B cell (primary cell): ENCODE measurements at regions not wholly inside any gene's neighbourhood (a gene's known extent, or its start where the extent isn't known, plus 50 kb on each side); places are given as distances from the start of the nearest gene placed in this dataset.

Source experiments
- ATAC-seq: fragments of 200-7000 bp; cut with Tn5 transposase; one replicate; pipeline ENCODE4 v1.10.0; 2021; ENCODE audit warnings: low read depth, mild to moderate bottlenecking, moderate number of reproducible peaks, moderate library complexity
- CTCF ChIA-PET: fragments of 350-600 bp; sonication (Branson Sonifier 250); formaldehyde crosslinking; loops from one replicate; lab custom pipeline; 2021; ENCODE audit warnings: antibody characterized with exemption, inconsistent platforms; lab: Charles Lee
- POLR2A ChIA-PET: fragments of 350-600 bp; sonication (Branson Sonifier 250); formaldehyde crosslinking; loops from one replicate; lab custom pipeline; 2021; ENCODE audit warnings: antibody characterized with exemption; lab: Charles Lee
- DNase-seq: peaks from one replicate; pipeline ENCODE4 v3.0.0; 2013
- H2AFZ ChIP-seq: 2 replicates; pipeline ENCODE4 v1.6.1; 2012; ENCODE audit warnings: mild to moderate bottlenecking, low read depth, low read length; ENCODE audit not compliant: insufficient read depth, poor library complexity, severe bottlenecking
- H3K27ac ChIP-seq, 2 donors: 1 replicate in 1 of 2; 2 replicates in 1 of 2; pipeline ENCODE4 v1.5.1; 2012 to 2013; ENCODE audit warnings: low read length in 2 of 2, mild to moderate bottlenecking in 2 of 2, moderate library complexity in 1 of 2
- H3K27me3 ChIP-seq, 4 experiments: fragments of 200-600 bp in 1 of 4; sonication (generic) in 1 of 4; replicated peaks in 1 of 4; 1 replicate in 2 of 4; 2 replicates in 2 of 4; pipeline versions ENCODE4 v1.6.1 to v1.7.0; 2013 to 2016; ENCODE audit warnings: low read length in 3 of 4, mild to moderate bottlenecking in 2 of 4, mixed read lengths in 1 of 4, moderate library complexity in 1 of 4; ENCODE audit not compliant: insufficient read depth in 4 of 4, control insufficient read depth in 3 of 4; ENCODE audit errors: control extremely low read depth in 1 of 4
- H3K36me3 ChIP-seq, 2 experiments: replicated peaks in 1 of 2; 1 replicate in 1 of 2; 2 replicates in 1 of 2; pipeline versions ENCODE4 v1.6.1 to v1.7.1; 2013; ENCODE audit warnings: low read length in 1 of 2; ENCODE audit not compliant: insufficient read depth in 2 of 2, control insufficient read depth in 1 of 2; ENCODE audit errors: control extremely low read depth in 1 of 2, extremely low read depth in 1 of 2
- H3K4me1 ChIP-seq, 2 donors: fragments of 200-600 bp in 1 of 2; sonication (generic) in 1 of 2; 1 replicate in 1 of 2; 2 replicates in 1 of 2; pipeline versions ENCODE4 v1.5.1 to v1.6.1; 2013 to 2017; ENCODE audit warnings: low read length in 2 of 2; ENCODE audit not compliant: control insufficient read depth in 2 of 2, insufficient read depth in 2 of 2
- H3K4me2 ChIP-seq: replicated peaks from 2 replicates; pipeline ENCODE3; 2012; ENCODE audit warnings: mild to moderate bottlenecking, low read depth, low read length; ENCODE audit not compliant: poor library complexity, severe bottlenecking
- H3K4me3 ChIP-seq, 5 experiments: fragments of 200-600 bp in 1 of 5; sonication (generic) in 1 of 5; 1 replicate in 3 of 5; 2 replicates in 2 of 5; pipeline versions ENCODE4 v1.5.1 to v1.7.0; 2011 to 2016; ENCODE audit warnings: low read length in 4 of 5, mild to moderate bottlenecking in 4 of 5, low read depth in 2 of 5, control low read depth in 1 of 5, moderate library complexity in 1 of 5; ENCODE audit not compliant: insufficient read depth in 1 of 5; ENCODE audit errors: control extremely low read depth in 1 of 5, extremely low read depth in 1 of 5
- H3K79me2 ChIP-seq: fragments of 200-600 bp; sonication (generic); one replicate; pipeline ENCODE4 v1.6.0; 2016; ENCODE audit warnings: low read length; ENCODE audit not compliant: control insufficient read depth, insufficient read depth
- H3K9ac ChIP-seq: fragments of 200-600 bp; sonication (generic); 2 replicates; pipeline ENCODE4 v1.6.1; 2017; ENCODE audit warnings: mild to moderate bottlenecking, low read length, moderate library complexity
- H3K9me3 ChIP-seq, 3 donors: one replicate each; pipeline versions ENCODE4 v1.6.1 to v1.7.1; 2013; ENCODE audit warnings: low read length in 2 of 3; ENCODE audit not compliant: control insufficient read depth in 2 of 3, insufficient read depth in 1 of 3; ENCODE audit errors: control extremely low read depth in 1 of 3
- H4K20me1 ChIP-seq: 2 replicates; pipeline ENCODE4 v1.6.0; 2012; ENCODE audit warnings: mild to moderate bottlenecking, low read length; ENCODE audit not compliant: insufficient read depth, control insufficient read depth, poor library complexity, severe bottlenecking
- H3K27ac Mint-ChIP-seq: one replicate; pipeline ENCODE4 v1.8.0; 2021; ENCODE audit warnings: mixed read lengths
- H3K27me3 Mint-ChIP-seq: one replicate; pipeline ENCODE4 v1.8.0; 2021; ENCODE audit warnings: mixed read lengths
- H3K4me1 Mint-ChIP-seq: one replicate; pipeline ENCODE4 v1.8.0; 2021; ENCODE audit warnings: mixed read lengths
- H3K4me3 Mint-ChIP-seq: one replicate; pipeline ENCODE4 v1.8.0; 2021; ENCODE audit warnings: mixed read lengths
- H3K9me3 Mint-ChIP-seq: one replicate; pipeline ENCODE4 v1.8.0; 2022; ENCODE audit warnings: mixed read lengths; ENCODE audit not compliant: insufficient read depth
- EZH2 ChIP-seq: IDR thresholded peaks from 2 replicates; pipeline ENCODE4 v1.6.1; 2012; ENCODE audit warnings: borderline replicate concordance, low read depth, mild to moderate bottlenecking, moderate library complexity, low read length; ENCODE audit not compliant: insufficient read depth, poor library complexity, severe bottlenecking
- WGBS: methylation state at CpG from one replicate; pipeline ENCODE4 v1.1.5; 2013; ENCODE audit warnings: missing lambda C conversion rate; ENCODE audit not compliant: insufficient coverage; 5-methylcytosine and 5-hydroxymethylcytosine counted together
- intact Hi-C: fragments of 100-400 bp; cut with micrococcal nuclease; formaldehyde crosslinking; loops from one replicate; pipeline ENCODE4 v1.10.0; 2022
- TF ChIP-seq, protein P1 (sequence below): fragments of 200-600 bp; IDR thresholded peaks from one replicate; pipeline ENCODE4 v1.8.0; 2022; ENCODE audit warnings: antibody characterized with exemption, mild to moderate bottlenecking

- intact Hi-C loops = no loop called here
- POLR2A ChIA-PET = no interaction called here
These were observed 79.0 kb upstream of the WDR17 start for GRCh38 chr4:175986668-175987067.

GRCh38 chr4:175988511-175988910, 77.1 kb upstream of the WDR17 start:
- Mint-ChIP-seq H3K4me1 (no peaks in the 10 kb centered on the region), H3K27me3 (peaks cover 10% of the 10 kb centered on the region), H3K4me3 (no peak overlapping the region), H3K27ac (no peak overlapping the region), H3K9me3 (no peaks in the 10 kb centered on the region)
- Histone ChIP-seq H3K79me2 (no peaks in the 10 kb centered on the region), H3K9me3 (peaks cover 0 to 4% (median 1%) of the 10 kb centered on the region in 3 donors), H3K4me3 (no peak overlapping the region), H2AFZ (no peak overlapping the region), H3K4me1 (no peaks in the 10 kb centered on the region), H3K4me2 (no peak overlapping the region), H3K27me3 (no peaks in the 10 kb centered on the region), H4K20me1 (no peaks in the 10 kb centered on the region), H3K36me3 (no peaks in the 10 kb centered on the region), H3K27ac (no peak overlapping the region), H3K9ac (no peak overlapping the region)
- DNase-seq (no peak), ATAC-seq (no peak)
- POLR2A ChIA-PET = no interaction called here
- WGBS = no CpG with 5 or more reads among the region's 1 CpG
- intact Hi-C loops = no loop called here
- TF ChIP-seq EZH2 = no peak
- TF ChIP-seq, protein P1, sequence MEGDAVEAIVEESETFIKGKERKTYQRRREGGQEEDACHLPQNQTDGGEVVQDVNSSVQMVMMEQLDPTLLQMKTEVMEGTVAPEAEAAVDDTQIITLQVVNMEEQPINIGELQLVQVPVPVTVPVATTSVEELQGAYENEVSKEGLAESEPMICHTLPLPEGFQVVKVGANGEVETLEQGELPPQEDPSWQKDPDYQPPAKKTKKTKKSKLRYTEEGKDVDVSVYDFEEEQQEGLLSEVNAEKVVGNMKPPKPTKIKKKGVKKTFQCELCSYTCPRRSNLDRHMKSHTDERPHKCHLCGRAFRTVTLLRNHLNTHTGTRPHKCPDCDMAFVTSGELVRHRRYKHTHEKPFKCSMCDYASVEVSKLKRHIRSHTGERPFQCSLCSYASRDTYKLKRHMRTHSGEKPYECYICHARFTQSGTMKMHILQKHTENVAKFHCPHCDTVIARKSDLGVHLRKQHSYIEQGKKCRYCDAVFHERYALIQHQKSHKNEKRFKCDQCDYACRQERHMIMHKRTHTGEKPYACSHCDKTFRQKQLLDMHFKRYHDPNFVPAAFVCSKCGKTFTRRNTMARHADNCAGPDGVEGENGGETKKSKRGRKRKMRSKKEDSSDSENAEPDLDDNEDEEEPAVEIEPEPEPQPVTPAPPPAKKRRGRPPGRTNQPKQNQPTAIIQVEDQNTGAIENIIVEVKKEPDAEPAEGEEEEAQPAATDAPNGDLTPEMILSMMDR = no peak
- CTCF ChIA-PET = no interaction called here

More at GRCh38 chr4:175986668-175987067, 79.0 kb upstream of the WDR17 start:
- Histone ChIP-seq H3K9me3 (peaks cover 0 to 4% (median 1%) of the 10 kb centered on the region in 3 donors), H4K20me1 (no peaks in the 10 kb centered on the region), H3K79me2 (no peaks in the 10 kb centered on the region), H3K9ac (no peak overlapping the region), H3K4me2 (no peak overlapping the region), H3K4me3 (no peak overlapping the region), H3K27ac (no peak overlapping the region), H2AFZ (no peak overlapping the region), H3K27me3 (no peaks in the 10 kb centered on the region), H3K4me1 (no peaks in the 10 kb centered on the region), H3K36me3 (no peaks in the 10 kb centered on the region)
- WGBS = 100% methylated on average over 1 of the region's 1 CpG
- Mint-ChIP-seq H3K27me3 (peaks cover 2% of the 10 kb centered on the region), H3K4me3 (no peak overlapping the region), H3K9me3 (no peaks in the 10 kb centered on the region), H3K27ac (no peak overlapping the region), H3K4me1 (no peaks in the 10 kb centered on the region)
- TF ChIP-seq EZH2 = no peak
- TF ChIP-seq, protein P1 = no peak
- CTCF ChIA-PET = interaction anchor here (0.9 kb wide), 1 partner anchor 9 kb away, joined by 3 read pairs; no protein-coding TSS in a partner anchor
- ATAC-seq (no peak), DNase-seq (no peak)
